ENCODE measurements at regions not wholly inside any gene's neighbourhood (a gene's known extent, or its start where the extent isn't known, plus 50 kb on each side); places are given as distances from the start of the nearest gene placed in this dataset.
A peak's percentile ranks its signal among the peaks of the same experiment; 100 is the strongest.

GRCh38 chr3:178075344-178075743 is 460.9 kb upstream of the KCNMB2 start:
- H3K27ac ChIP-seq (ENCODE audit: low read depth, low read length): no peak overlapping the region
- H3K4me1 ChIP-seq (ENCODE audit: control insufficient read depth, insufficient read depth, low read length): peaks cover 4% of the 10 kb centered on the region
- no peaks in the 10 kb centered on the region for H3K27me3 ChIP-seq (ENCODE audit: control insufficient read depth, insufficient read depth, low read length)
- no peaks in the 10 kb centered on the region for H3K36me3 ChIP-seq (ENCODE audit: control insufficient read depth, insufficient read depth, low read length)
- no peaks in the 10 kb centered on the region for H3K9me3 ChIP-seq (ENCODE audit: control insufficient read depth, insufficient read depth, low read depth, low read length)
- no peak overlapping the region for H3K9ac ChIP-seq (ENCODE audit: low read length)
- no peak overlapping the region for H3K4me3 ChIP-seq (ENCODE audit: low read depth, low read length)

- Histone ChIP-seq H3K27me3 (ENCODE audit: control insufficient read depth, insufficient read depth, low read length) (no peaks in the 10 kb centered on the region), H3K9me3 (ENCODE audit: control insufficient read depth, insufficient read depth, low read depth, low read length) (no peaks in the 10 kb centered on the region), H3K36me3 (ENCODE audit: control insufficient read depth, insufficient read depth, low read length) (no peaks in the 10 kb centered on the region), H3K4me1 (ENCODE audit: control insufficient read depth, insufficient read depth, low read length) (peaks cover 10% of the 10 kb centered on the region), H3K9ac (ENCODE audit: low read length) (no peak overlapping the region), H3K27ac (ENCODE audit: low read depth, low read length) (no peak overlapping the region), H3K4me3 (ENCODE audit: low read depth, low read length) (no peak overlapping the region)
Measured at GRCh38 chr3:178078953-178079352, 457.3 kb upstream of the KCNMB2 start.

- H3K9ac ChIP-seq (ENCODE audit: low read length): no peak overlapping the region
- no peaks in the 10 kb centered on the region for H3K36me3 ChIP-seq (ENCODE audit: control insufficient read depth, insufficient read depth, low read length)
- H3K27ac ChIP-seq (ENCODE audit: low read depth, low read length): no peak overlapping the region
- no peak overlapping the region for H3K4me3 ChIP-seq (ENCODE audit: low read depth, low read length)
- no peaks in the 10 kb centered on the region for H3K27me3 ChIP-seq (ENCODE audit: control insufficient read depth, insufficient read depth, low read length)
- H3K9me3 ChIP-seq (ENCODE audit: control insufficient read depth, insufficient read depth, low read depth, low read length): no peaks in the 10 kb centered on the region
- peaks cover 19% of the 10 kb centered on the region for H3K4me1 ChIP-seq (ENCODE audit: control insufficient read depth, insufficient read depth, low read length)
Measured at GRCh38 chr3:178079966-178080365, 456.3 kb upstream of the KCNMB2 start.

GRCh38 chr3:178082326-178082906 is 453.8 kb upstream of the KCNMB2 start:
- Histone ChIP-seq H3K4me1 (ENCODE audit: control insufficient read depth, insufficient read depth, low read length) (peaks cover 29% of the 10 kb centered on the region), H3K27ac (ENCODE audit: low read depth, low read length) (no peak overlapping the region), H3K27me3 (ENCODE audit: control insufficient read depth, insufficient read depth, low read length) (no peaks in the 10 kb centered on the region), H3K9ac (ENCODE audit: low read length) (no peak overlapping the region), H3K9me3 (ENCODE audit: control insufficient read depth, insufficient read depth, low read depth, low read length) (no peaks in the 10 kb centered on the region), H3K4me3 (ENCODE audit: low read depth, low read length) (no peak overlapping the region), H3K36me3 (ENCODE audit: control insufficient read depth, insufficient read depth, low read length) (no peaks in the 10 kb centered on the region)

- Histone ChIP-seq H3K27ac (ENCODE audit: low read depth, low read length) (peak overlapping the region; percentile 78), H3K4me3 (ENCODE audit: low read depth, low read length) (no peak overlapping the region), H3K9ac (ENCODE audit: low read length) (peak overlapping the region; percentile 15)
Measured at GRCh38 chr3:178083906-178084866, 452.1 kb upstream of the KCNMB2 start.

GRCh38 chr3:178084938-178085816 is 451.1 kb upstream of the KCNMB2 start:
- no peaks in the 10 kb centered on the region for H3K27me3 ChIP-seq (ENCODE audit: control insufficient read depth, insufficient read depth, low read length)
- H3K4me3 ChIP-seq (ENCODE audit: low read depth, low read length): no peak overlapping the region
- peak overlapping the region; percentile 15 for H3K9ac ChIP-seq (ENCODE audit: low read length)
- H3K9me3 ChIP-seq (ENCODE audit: control insufficient read depth, insufficient read depth, low read depth, low read length): no peaks in the 10 kb centered on the region
- peak overlapping the region; percentile 78 for H3K27ac ChIP-seq (ENCODE audit: low read depth, low read length)
- peaks cover 25% of the 10 kb centered on the region for H3K4me1 ChIP-seq (ENCODE audit: control insufficient read depth, insufficient read depth, low read length)
- no peaks in the 10 kb centered on the region for H3K36me3 ChIP-seq (ENCODE audit: control insufficient read depth, insufficient read depth, low read length)

More at GRCh38 chr3:178083906-178084866, 452.1 kb upstream of the KCNMB2 start:
- no peaks in the 10 kb centered on the region for H3K27me3 ChIP-seq (ENCODE audit: control insufficient read depth, insufficient read depth, low read length)
- H3K9me3 ChIP-seq (ENCODE audit: control insufficient read depth, insufficient read depth, low read depth, low read length): no peaks in the 10 kb centered on the region
- no peaks in the 10 kb centered on the region for H3K36me3 ChIP-seq (ENCODE audit: control insufficient read depth, insufficient read depth, low read length)
- H3K4me1 ChIP-seq (ENCODE audit: control insufficient read depth, insufficient read depth, low read length): peaks cover 25% of the 10 kb centered on the region

- Histone ChIP-seq H3K27ac (ENCODE audit: low read depth, low read length) (no peak overlapping the region), H3K36me3 (ENCODE audit: control insufficient read depth, insufficient read depth, low read length) (no peaks in the 10 kb centered on the region), H3K4me3 (ENCODE audit: low read depth, low read length) (no peak overlapping the region), H3K9ac (ENCODE audit: low read length) (no peak overlapping the region), H3K27me3 (ENCODE audit: control insufficient read depth, insufficient read depth, low read length) (no peaks in the 10 kb centered on the region), H3K9me3 (ENCODE audit: control insufficient read depth, insufficient read depth, low read depth, low read length) (no peaks in the 10 kb centered on the region), H3K4me1 (ENCODE audit: control insufficient read depth, insufficient read depth, low read length) (peaks cover 25% of the 10 kb centered on the region)
Measured at GRCh38 chr3:178085817-178086123, 450.5 kb upstream of the KCNMB2 start.

DNA sequence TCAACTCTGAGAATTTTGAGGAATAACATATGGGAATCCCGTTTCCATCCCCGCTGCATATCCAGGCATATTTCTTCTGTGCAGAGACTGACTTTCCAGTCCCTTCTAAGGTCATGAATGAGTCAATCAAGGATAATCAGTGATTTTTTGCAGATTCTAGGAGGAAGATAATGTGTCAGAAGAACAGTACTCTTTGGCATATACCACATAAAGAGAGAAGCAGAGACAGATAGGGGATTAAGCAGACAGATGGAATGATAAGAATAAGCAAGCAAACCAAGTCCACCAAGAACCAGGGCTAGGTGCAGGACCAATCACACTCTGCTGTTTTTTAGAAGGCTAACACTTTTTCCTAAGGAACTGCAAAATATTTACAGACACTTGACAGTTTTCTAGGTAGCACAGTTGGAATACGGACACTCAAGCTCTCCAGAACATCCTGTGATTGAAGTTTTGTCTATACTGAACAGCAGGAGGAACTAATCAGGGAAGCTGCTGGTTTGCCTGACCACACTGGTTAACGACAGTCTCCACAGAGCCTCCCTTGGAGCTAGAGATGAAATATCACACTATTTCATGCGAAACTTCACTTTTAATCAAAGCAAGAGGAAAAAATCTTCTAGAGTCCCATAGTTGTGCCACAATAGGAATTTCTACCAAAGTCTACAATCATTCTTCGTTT is 450.0 kb upstream of the KCNMB2 start:
- H3K4me1 ChIP-seq (ENCODE audit: control insufficient read depth, insufficient read depth, low read length): peaks cover 25% of the 10 kb centered on the region
- no peaks in the 10 kb centered on the region for H3K9me3 ChIP-seq (ENCODE audit: control insufficient read depth, insufficient read depth, low read depth, low read length)
- H3K36me3 ChIP-seq (ENCODE audit: control insufficient read depth, insufficient read depth, low read length): no peaks in the 10 kb centered on the region
- H3K9ac ChIP-seq (ENCODE audit: low read length): no peak overlapping the region
- H3K4me3 ChIP-seq (ENCODE audit: low read depth, low read length): no peak overlapping the region
- no peaks in the 10 kb centered on the region for H3K27me3 ChIP-seq (ENCODE audit: control insufficient read depth, insufficient read depth, low read length)
- H3K27ac ChIP-seq (ENCODE audit: low read depth, low read length): no peak overlapping the region

DNA sequence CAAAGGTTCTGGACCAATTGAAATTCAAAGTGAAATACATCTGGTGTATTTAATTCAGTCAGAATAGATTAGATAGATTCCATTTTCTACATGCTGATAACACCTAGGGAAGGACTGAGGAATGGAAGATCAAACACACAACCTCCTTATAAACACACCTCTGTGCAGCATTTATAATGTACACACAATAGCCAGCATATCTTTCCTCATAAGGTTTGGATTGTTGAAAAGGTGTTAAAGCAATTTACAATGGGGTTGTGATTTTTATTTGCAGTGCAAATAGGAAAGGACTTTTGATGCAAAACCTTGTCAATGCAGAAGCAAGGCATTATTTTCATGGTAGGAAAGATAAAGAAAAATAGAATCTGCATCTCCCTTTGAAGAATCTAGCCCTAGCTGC is 448.9 kb upstream of the KCNMB2 start:
- H3K9ac ChIP-seq (ENCODE audit: low read length): no peak overlapping the region
- peaks cover 25% of the 10 kb centered on the region for H3K4me1 ChIP-seq (ENCODE audit: control insufficient read depth, insufficient read depth, low read length)
- H3K27ac ChIP-seq (ENCODE audit: low read depth, low read length): no peak overlapping the region
- H3K9me3 ChIP-seq (ENCODE audit: control insufficient read depth, insufficient read depth, low read depth, low read length): peaks cover 2% of the 10 kb centered on the region; the same call in 1 of the 2 replicates
- H3K27me3 ChIP-seq (ENCODE audit: control insufficient read depth, insufficient read depth, low read length): no peaks in the 10 kb centered on the region
- H3K4me3 ChIP-seq (ENCODE audit: low read depth, low read length): no peak overlapping the region
- no peaks in the 10 kb centered on the region for H3K36me3 ChIP-seq (ENCODE audit: control insufficient read depth, insufficient read depth, low read length)

DNA sequence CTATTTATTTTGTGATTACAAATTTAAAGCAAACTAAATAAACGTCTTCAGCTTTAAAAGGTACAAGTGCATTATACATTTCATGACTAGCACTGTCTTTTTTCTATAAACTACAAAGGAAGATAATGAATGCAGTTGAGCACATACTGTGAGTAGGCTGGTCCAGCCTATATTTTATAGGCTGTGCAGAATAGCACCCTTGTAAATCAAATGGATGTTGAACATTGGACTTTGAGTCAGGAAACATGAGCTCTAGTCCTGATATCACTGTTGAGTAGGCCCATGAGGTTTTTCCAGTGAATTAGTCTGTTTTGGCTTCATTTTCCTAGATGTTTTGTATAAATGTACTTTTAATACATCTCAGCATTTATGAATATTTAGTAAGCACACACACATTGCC is 447.3 kb upstream of the KCNMB2 start:
- Histone ChIP-seq H3K4me1 (ENCODE audit: control insufficient read depth, insufficient read depth, low read length) (peaks cover 19% of the 10 kb centered on the region), H3K27me3 (ENCODE audit: control insufficient read depth, insufficient read depth, low read length) (no peaks in the 10 kb centered on the region), H3K27ac (ENCODE audit: low read depth, low read length) (no peak overlapping the region), H3K9ac (ENCODE audit: low read length) (no peak overlapping the region), H3K36me3 (ENCODE audit: control insufficient read depth, insufficient read depth, low read length) (no peaks in the 10 kb centered on the region), H3K4me3 (ENCODE audit: low read depth, low read length) (no peak overlapping the region), H3K9me3 (ENCODE audit: control insufficient read depth, insufficient read depth, low read depth, low read length) (peaks cover 4% of the 10 kb centered on the region; the same call in 1 of the 2 replicates)

Data from HUES6 (cell line).